ENCODE measurements at regions not wholly inside any gene's neighbourhood (a gene's known extent, or its start where the extent isn't known, plus 50 kb on each side); places are given as distances from the start of the nearest gene placed in this dataset.

GRCh38 chr6:137545073-137545472 is 50.9 kb upstream of the OLIG3 start:
- Histone ChIP-seq H3K4me3 (no peak overlapping the region), H3K27me3 (no peaks in the 10 kb centered on the region), H3K27ac (no peak overlapping the region), H3K4me1 (no peaks in the 10 kb centered on the region), H3K36me3 (no peaks in the 10 kb centered on the region), H3K9me3 (no peaks in the 10 kb centered on the region)
- intact Hi-C loops (cut with DNase I), result no loop called here
- no peak for TF ChIP-seq POLR2AphosphoS5 (IDR thresholded peaks at IDR 0.05; ENCODE audit: insufficient read depth in 1 of 2, low read depth in 1 of 2)
- TF ChIP-seq, protein P1, sequence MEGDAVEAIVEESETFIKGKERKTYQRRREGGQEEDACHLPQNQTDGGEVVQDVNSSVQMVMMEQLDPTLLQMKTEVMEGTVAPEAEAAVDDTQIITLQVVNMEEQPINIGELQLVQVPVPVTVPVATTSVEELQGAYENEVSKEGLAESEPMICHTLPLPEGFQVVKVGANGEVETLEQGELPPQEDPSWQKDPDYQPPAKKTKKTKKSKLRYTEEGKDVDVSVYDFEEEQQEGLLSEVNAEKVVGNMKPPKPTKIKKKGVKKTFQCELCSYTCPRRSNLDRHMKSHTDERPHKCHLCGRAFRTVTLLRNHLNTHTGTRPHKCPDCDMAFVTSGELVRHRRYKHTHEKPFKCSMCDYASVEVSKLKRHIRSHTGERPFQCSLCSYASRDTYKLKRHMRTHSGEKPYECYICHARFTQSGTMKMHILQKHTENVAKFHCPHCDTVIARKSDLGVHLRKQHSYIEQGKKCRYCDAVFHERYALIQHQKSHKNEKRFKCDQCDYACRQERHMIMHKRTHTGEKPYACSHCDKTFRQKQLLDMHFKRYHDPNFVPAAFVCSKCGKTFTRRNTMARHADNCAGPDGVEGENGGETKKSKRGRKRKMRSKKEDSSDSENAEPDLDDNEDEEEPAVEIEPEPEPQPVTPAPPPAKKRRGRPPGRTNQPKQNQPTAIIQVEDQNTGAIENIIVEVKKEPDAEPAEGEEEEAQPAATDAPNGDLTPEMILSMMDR (IDR thresholded peaks at IDR 0.05), result no peak
- no peak for TF ChIP-seq POLR2A (IDR thresholded peaks at IDR 0.05)
- DNase-seq (ENCODE audit: extremely low spot score in 2 of 2), result no peak

DNA sequence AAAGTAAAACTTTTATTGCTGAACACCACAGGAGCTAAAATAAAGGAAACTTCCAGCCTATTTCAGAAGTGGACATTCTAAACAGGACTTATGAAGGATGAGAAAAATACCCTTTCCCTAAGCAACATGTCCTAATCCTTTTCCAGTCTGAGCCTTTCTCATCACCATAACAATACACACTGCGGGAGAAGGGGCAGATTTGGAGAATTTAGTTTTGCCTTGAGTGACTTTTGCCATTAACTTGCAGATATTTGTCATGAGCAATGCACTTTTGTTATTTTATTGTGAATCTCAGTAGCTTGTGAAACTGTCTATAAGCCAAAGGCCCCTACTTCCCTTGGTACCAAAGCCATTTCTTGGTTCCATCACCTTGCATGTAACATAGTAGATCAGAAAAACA is 53.0 kb upstream of the OLIG3 start:
- H3K27ac ChIP-seq, result no peak overlapping the region
- H3K4me1 ChIP-seq, result no peaks in the 10 kb centered on the region
- no peak overlapping the region for H3K4me3 ChIP-seq
- H3K9me3 ChIP-seq, result no peaks in the 10 kb centered on the region
- no peak for DNase-seq (ENCODE audit: extremely low spot score in 2 of 2)
- TF ChIP-seq POLR2A (IDR thresholded peaks at IDR 0.05) (no peak), POLR2AphosphoS5 (IDR thresholded peaks at IDR 0.05; ENCODE audit: insufficient read depth in 1 of 2, low read depth in 1 of 2) (no peak)
- TF ChIP-seq, protein P1 (IDR thresholded peaks at IDR 0.05), result no peak
- H3K36me3 ChIP-seq, result no peaks in the 10 kb centered on the region
- intact Hi-C loops (cut with DNase I), result no loop called here
- no peaks in the 10 kb centered on the region for H3K27me3 ChIP-seq

- Histone ChIP-seq H3K36me3 (no peaks in the 10 kb centered on the region), H3K27ac (no peak overlapping the region), H3K27me3 (no peaks in the 10 kb centered on the region), H3K4me3 (no peak overlapping the region), H3K9me3 (no peaks in the 10 kb centered on the region), H3K4me1 (no peaks in the 10 kb centered on the region)
- intact Hi-C loops (cut with DNase I), result no loop called here
- TF ChIP-seq, protein P1 (IDR thresholded peaks at IDR 0.05), result no peak
- TF ChIP-seq POLR2AphosphoS5 (IDR thresholded peaks at IDR 0.05; ENCODE audit: insufficient read depth in 1 of 2, low read depth in 1 of 2) (no peak), POLR2A (IDR thresholded peaks at IDR 0.05) (no peak)
- no peak for DNase-seq (ENCODE audit: extremely low spot score in 2 of 2)
Measured at GRCh38 chr6:137547601-137548000, 53.4 kb upstream of the OLIG3 start.

DNA sequence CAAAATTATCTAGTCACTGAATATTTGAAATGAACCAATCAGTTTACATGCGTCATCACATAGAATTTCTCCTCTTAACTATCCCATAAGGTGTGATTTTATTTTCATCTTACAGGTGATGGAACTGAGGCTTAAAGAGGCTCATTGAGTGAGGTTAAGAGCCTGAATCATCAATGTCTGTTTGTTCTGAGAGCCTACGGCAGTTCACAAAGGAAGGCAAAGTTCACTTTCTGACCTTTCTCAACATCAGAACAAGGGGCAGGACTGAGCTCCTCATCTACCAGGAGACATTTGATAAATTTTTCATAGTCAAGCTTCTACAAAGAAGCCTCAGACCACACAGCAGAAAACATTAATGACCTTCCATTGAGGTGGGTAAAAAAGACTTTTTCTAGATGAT is 54.9 kb upstream of the OLIG3 start:
- Histone ChIP-seq H3K27ac (no peak overlapping the region), H3K27me3 (no peaks in the 10 kb centered on the region), H3K9me3 (no peaks in the 10 kb centered on the region), H3K4me1 (no peaks in the 10 kb centered on the region), H3K36me3 (no peaks in the 10 kb centered on the region), H3K4me3 (no peak overlapping the region)
- no peak for TF ChIP-seq POLR2A (IDR thresholded peaks at IDR 0.05)
- TF ChIP-seq, protein P1 (IDR thresholded peaks at IDR 0.05), result no peak
- no peak for TF ChIP-seq POLR2AphosphoS5 (IDR thresholded peaks at IDR 0.05; ENCODE audit: insufficient read depth in 1 of 2, low read depth in 1 of 2)
- DNase-seq (ENCODE audit: extremely low spot score in 2 of 2), result no peak
- intact Hi-C loops (cut with DNase I), result no loop called here

DNA sequence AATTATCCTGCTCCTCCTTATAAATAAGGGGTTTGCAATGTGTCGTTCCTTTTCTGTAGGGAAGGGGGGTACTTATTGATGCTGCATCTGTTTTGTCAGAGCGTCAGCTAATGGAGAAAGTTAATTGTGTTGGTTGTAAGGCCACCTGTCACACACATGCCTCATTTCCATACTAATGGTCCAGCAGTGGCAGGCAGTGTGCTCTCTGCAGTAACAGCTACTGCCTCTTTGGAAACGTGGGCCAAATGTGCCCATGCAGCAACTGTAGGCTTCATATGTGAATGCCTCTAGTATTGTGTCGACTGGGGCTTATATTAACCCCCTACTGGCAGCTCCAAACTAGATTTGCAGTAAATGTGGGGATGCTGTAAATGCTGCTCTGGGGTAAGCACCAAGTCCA is 56.3 kb upstream of the OLIG3 start:
- Histone ChIP-seq H3K27ac (no peak overlapping the region), H3K4me3 (no peak overlapping the region), H3K36me3 (no peaks in the 10 kb centered on the region), H3K27me3 (no peaks in the 10 kb centered on the region), H3K9me3 (no peaks in the 10 kb centered on the region), H3K4me1 (no peaks in the 10 kb centered on the region)
- intact Hi-C loops (cut with DNase I), result no loop called here
- TF ChIP-seq, protein P1 (IDR thresholded peaks at IDR 0.05), result no peak
- TF ChIP-seq POLR2A (IDR thresholded peaks at IDR 0.05), result no peak
- TF ChIP-seq POLR2AphosphoS5 (IDR thresholded peaks at IDR 0.05; ENCODE audit: insufficient read depth in 1 of 2, low read depth in 1 of 2), result no peak
- DNase-seq (ENCODE audit: extremely low spot score in 2 of 2), result no peak

Measured in vagina (tissue), 2 donors.